NCI-H446 treated with DMSO at 0.1 percent for 48 hours (cell line): ENCODE measurements at regions not wholly inside any gene's neighbourhood (a gene's known extent, or its start where the extent isn't known, plus 50 kb on each side); places are given as distances from the start of the nearest gene placed in this dataset.

Experiments
- DNase-seq: peaks from one replicate; lab custom pipeline; 2025; lab: John Stamatoyannopoulos, UW

GRCh38 chr5:24720743-24721142 is 76.0 kb upstream of the CDH10 start:
- DNase-seq: no peak

GRCh38 chr5:24714746-24715145 is 70.0 kb upstream of the CDH10 start:
- DNase-seq: no peak

GRCh38 chr5:24712947-24713346 is 68.2 kb upstream of the CDH10 start:
- DNase-seq: no peak

- DNase-seq: no peak
Measured at GRCh38 chr5:24712047-24712446, 67.3 kb upstream of the CDH10 start.

- DNase-seq: no peak
Measured at GRCh38 chr5:24703934-24704333, 59.2 kb upstream of the CDH10 start.
